Stimulated activated CD4-positive, alpha-beta T cell treated with anti-CD3 and anti-CD28 coated beads, Interleukin-1b, Interleukin-23, amount 100 ng/mL, for 24 hours (primary cell): ENCODE measurements at regions not wholly inside any gene's neighbourhood (a gene's known extent, or its start where the extent isn't known, plus 50 kb on each side); places are given as distances from the start of the nearest gene placed in this dataset.

Experiments used
- DNase-seq, 4 experiments: peaks; one replicate each; pipeline ENCODE4 v3.0.0-alpha.2; 2020; ENCODE audit warnings: low read depth in 4 of 4, low spot score in 1 of 4

GRCh38 chr7:68446183-68446582 lies 1152.1 kb upstream of the AUTS2 start:
- no peak for DNase-seq

GRCh38 chr7:68449099-68449498 lies 1149.2 kb upstream of the AUTS2 start:
- no peak for DNase-seq

- DNase-seq: no peak
These were observed 1148.5 kb upstream of the AUTS2 start for GRCh38 chr7:68449816-68450215.

- DNase-seq: no peak
These were observed 1143.3 kb upstream of the AUTS2 start for GRCh38 chr7:68454931-68455330.

- no peak for DNase-seq
These were observed 1141.8 kb upstream of the AUTS2 start for GRCh38 chr7:68456469-68456868.

- DNase-seq: no peak
These were observed 1140.8 kb upstream of the AUTS2 start for GRCh38 chr7:68457481-68457880.

- no peak for DNase-seq
These were observed 1140.0 kb upstream of the AUTS2 start for GRCh38 chr7:68458010-68458908.

- DNase-seq: no peak
These were observed 1136.8 kb upstream of the AUTS2 start for GRCh38 chr7:68461430-68461829.

GRCh38 chr7:68470836-68471435 lies 1127.3 kb upstream of the AUTS2 start:
- no peak for DNase-seq

DNA sequence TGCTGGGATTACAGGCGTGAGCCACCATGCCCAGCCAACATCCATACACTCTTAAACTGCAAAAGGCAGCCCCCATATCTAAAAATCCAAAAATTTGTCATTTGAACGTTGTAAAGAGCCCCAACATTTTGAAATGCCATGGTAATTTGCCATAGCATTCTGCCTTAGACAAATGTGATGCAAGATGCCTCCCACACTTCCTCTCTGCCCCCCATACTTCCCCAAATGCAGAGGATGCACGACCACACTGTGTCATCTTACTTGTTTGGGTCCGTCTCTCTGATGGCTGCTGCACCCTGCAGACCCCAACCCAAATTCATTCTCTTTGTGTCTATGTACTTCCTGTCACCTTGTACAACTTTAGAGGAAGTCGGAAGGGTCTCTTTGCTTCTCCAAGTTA lies 1125.6 kb upstream of the AUTS2 start:
- no peak for DNase-seq

- no peak for DNase-seq
These were observed 1123.5 kb upstream of the AUTS2 start for GRCh38 chr7:68474661-68475216.

DNA sequence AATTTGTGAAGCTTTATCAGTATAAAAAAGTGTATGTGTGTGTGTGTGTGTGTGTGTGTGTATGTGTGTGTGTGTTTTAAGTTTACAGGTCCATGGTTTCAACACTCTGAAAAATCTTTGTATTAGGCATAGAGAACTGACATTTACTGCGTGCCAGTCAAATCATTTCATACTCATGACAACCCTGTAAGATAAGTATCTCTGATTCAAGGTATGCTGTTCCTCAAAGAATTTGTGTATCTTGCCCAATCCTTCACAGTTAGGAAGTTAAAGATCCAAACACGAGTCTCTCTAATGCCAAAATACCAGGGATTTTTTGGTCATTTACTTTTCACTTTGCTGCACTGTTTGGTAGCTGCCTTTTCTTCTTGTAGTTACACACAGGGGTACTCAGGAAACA lies 1121.3 kb upstream of the AUTS2 start:
- no peak for DNase-seq

- no peak for DNase-seq
These were observed 1119.9 kb upstream of the AUTS2 start for GRCh38 chr7:68478326-68478725.

- DNase-seq: no peak
These were observed 1115.5 kb upstream of the AUTS2 start for GRCh38 chr7:68482800-68483199.

- DNase-seq: no peak
These were observed 1113.5 kb upstream of the AUTS2 start for GRCh38 chr7:68484731-68485130.

GRCh38 chr7:68485253-68485917 lies 1112.9 kb upstream of the AUTS2 start:
- DNase-seq: no peak

GRCh38 chr7:68488341-68489060 lies 1109.8 kb upstream of the AUTS2 start:
- DNase-seq: no peak

DNA sequence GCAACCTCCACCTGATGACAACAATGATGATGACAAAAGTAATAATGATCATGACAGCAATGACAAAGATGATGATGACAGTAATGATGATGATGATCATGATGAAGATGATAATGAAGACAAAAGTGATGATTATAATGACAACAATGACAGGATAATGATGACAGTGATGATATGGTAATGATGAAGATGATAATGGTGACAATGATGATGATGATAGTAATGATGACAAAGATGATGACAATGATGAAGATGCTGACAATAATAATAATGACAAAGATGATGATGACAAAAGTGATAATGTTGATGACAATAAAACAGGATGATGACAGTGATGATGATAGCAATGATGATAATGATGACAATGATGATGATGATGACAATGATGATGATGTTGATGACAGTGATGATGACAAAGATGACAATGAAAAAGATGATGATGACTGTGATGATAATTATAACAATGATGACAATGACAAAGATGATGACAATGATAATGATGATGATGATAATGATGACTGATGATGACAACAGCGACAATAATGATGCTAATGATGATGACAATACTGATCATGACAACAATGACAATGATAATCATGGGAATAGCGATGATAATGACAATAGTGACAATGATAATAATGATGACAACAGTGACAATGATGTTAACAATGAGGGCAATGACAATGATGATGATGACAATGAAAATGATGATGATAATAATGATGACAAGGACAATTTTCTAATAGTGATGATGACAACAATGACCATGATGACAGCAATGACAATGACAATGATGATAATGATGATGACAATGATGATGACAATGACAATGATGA lies 1106.5 kb upstream of the AUTS2 start:
- DNase-seq: no peak

- DNase-seq: no peak
These were observed 1106.0 kb upstream of the AUTS2 start for GRCh38 chr7:68492359-68492690.

- no peak for DNase-seq
These were observed 1094.9 kb upstream of the AUTS2 start for GRCh38 chr7:68503400-68503799.
